22Rv1 (cell line): ENCODE measurements at regions not wholly inside any gene's neighbourhood (a gene's known extent, or its start where the extent isn't known, plus 50 kb on each side); places are given as distances from the start of the nearest gene placed in this dataset.

ENCODE experiments used
- ZFX ChIP-seq: fragments of 450-650 bp; IDR thresholded peaks from 2 replicates; pipeline ENCODE4 v1.6.1; 2017; ENCODE audit warnings: antibody characterized with exemption, borderline replicate concordance
- TF ChIP-seq, protein P1 (sequence below): fragments of 450-650 bp; IDR thresholded peaks from 2 replicates; pipeline ENCODE4 v1.5.1; 2017; ENCODE audit warnings: mild to moderate bottlenecking

DNA sequence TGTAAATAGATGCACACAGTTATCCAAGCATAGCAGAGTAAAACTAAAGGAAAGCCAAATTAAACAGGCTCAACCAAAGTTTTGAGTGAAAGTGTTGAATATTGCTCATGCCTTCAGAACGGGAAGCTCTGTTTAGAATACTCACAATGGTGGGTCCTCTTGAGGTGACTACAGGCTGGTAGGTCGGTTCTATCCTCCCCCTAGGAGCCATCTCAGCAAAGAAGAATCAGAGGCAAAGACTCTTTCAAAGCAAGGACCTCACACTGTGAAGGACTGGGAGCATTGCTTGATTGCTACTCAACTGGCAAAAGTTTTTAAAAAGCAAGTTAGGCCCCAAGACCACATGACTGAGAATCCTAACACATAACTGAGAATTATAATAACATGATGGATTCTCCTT lies 88.4 kb upstream of the JAG1 start:
- no peak for TF ChIP-seq ZFX
- TF ChIP-seq, protein P1, sequence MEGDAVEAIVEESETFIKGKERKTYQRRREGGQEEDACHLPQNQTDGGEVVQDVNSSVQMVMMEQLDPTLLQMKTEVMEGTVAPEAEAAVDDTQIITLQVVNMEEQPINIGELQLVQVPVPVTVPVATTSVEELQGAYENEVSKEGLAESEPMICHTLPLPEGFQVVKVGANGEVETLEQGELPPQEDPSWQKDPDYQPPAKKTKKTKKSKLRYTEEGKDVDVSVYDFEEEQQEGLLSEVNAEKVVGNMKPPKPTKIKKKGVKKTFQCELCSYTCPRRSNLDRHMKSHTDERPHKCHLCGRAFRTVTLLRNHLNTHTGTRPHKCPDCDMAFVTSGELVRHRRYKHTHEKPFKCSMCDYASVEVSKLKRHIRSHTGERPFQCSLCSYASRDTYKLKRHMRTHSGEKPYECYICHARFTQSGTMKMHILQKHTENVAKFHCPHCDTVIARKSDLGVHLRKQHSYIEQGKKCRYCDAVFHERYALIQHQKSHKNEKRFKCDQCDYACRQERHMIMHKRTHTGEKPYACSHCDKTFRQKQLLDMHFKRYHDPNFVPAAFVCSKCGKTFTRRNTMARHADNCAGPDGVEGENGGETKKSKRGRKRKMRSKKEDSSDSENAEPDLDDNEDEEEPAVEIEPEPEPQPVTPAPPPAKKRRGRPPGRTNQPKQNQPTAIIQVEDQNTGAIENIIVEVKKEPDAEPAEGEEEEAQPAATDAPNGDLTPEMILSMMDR, result no peak
